HUES48 (cell line): ENCODE measurements at regions not wholly inside any gene's neighbourhood (a gene's known extent, or its start where the extent isn't known, plus 50 kb on each side); places are given as distances from the start of the nearest gene placed in this dataset.

Source experiments
- H3K27ac ChIP-seq: one replicate; pipeline ENCODE4 v1.7.0; 2013; ENCODE audit warnings: low read depth, low read length, inconsistent platforms
- H3K27me3 ChIP-seq: 2 replicates; pipeline ENCODE4 v1.6.1; 2013; ENCODE audit warnings: mild to moderate bottlenecking, low read length; ENCODE audit not compliant: control insufficient read depth, insufficient read depth
- H3K36me3 ChIP-seq: 2 replicates; pipeline ENCODE4 v1.6.1; 2013; ENCODE audit warnings: low read length; ENCODE audit not compliant: control insufficient read depth, insufficient read depth
- H3K4me1 ChIP-seq: 2 replicates; pipeline ENCODE4 v1.6.1; 2013; ENCODE audit warnings: mild to moderate bottlenecking, low read length; ENCODE audit not compliant: control insufficient read depth, insufficient read depth
- H3K4me3 ChIP-seq: 2 replicates; pipeline ENCODE4 v1.5.1; 2013; ENCODE audit warnings: mild to moderate bottlenecking, low read depth, low read length
- H3K9ac ChIP-seq: 2 replicates; pipeline ENCODE4 v1.6.1; 2013; ENCODE audit warnings: mild to moderate bottlenecking, low read depth, low read length, moderate library complexity
- H3K9me3 ChIP-seq: 2 replicates; pipeline ENCODE4 v1.6.1; 2013; ENCODE audit warnings: low read length; ENCODE audit not compliant: control insufficient read depth, insufficient read depth

GRCh38 chr6:139863346-139863745 is 488.9 kb upstream of the CITED2 start:
- H3K9ac ChIP-seq: no peak overlapping the region
- no peak overlapping the region for H3K4me3 ChIP-seq
- H3K27ac ChIP-seq: no peak overlapping the region
- H3K36me3 ChIP-seq: no peaks in the 10 kb centered on the region
- H3K9me3 ChIP-seq: no peaks in the 10 kb centered on the region
- H3K4me1 ChIP-seq: no peaks in the 10 kb centered on the region
- no peaks in the 10 kb centered on the region for H3K27me3 ChIP-seq

DNA sequence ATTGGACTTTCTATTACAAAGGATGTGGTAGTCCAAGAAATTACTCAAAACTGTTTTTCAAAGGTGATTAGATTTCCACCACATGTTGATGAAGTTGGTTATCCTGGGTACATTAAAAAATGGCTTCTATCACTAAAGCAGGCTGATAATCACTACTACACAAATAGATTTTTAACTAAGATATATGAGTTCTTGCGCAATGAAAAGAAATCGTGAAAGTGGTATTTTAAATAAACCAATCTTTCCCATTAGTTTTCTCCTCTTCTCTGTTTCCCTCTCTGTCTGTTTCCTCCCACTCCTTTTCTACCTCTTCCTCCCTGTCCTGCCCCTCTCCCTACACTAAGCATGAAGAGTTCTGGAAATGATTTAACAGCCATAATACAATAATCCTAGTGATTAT is 487.9 kb upstream of the CITED2 start:
- no peaks in the 10 kb centered on the region for H3K36me3 ChIP-seq
- H3K9me3 ChIP-seq: no peaks in the 10 kb centered on the region
- no peak overlapping the region for H3K4me3 ChIP-seq
- H3K9ac ChIP-seq: no peak overlapping the region
- H3K27ac ChIP-seq: no peak overlapping the region
- H3K27me3 ChIP-seq: no peaks in the 10 kb centered on the region
- no peaks in the 10 kb centered on the region for H3K4me1 ChIP-seq

DNA sequence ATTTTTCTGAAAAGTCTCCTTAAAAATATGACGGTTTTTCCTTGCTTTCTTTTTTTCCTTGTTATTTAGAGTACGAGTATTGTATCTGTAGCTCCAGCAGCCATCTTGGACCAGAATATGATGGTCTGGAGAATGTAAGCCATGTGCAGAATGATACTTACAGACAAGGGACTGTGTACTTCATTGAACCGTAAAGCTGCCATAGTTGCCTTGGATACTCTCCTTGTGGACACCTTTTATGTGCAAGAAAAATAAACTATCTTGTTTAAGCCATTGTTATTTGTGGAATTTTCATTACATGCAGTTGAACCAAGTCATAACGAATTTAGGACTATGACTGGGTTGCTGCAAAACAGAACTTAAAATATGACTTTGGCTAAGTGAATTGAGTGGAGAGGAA is 485.8 kb upstream of the CITED2 start:
- H3K36me3 ChIP-seq: no peaks in the 10 kb centered on the region
- H3K9ac ChIP-seq: no peak overlapping the region
- H3K27me3 ChIP-seq: no peaks in the 10 kb centered on the region
- H3K27ac ChIP-seq: no peak overlapping the region
- no peaks in the 10 kb centered on the region for H3K9me3 ChIP-seq
- peaks cover 11% of the 10 kb centered on the region; the same call in 1 of the 2 replicates for H3K4me1 ChIP-seq
- H3K4me3 ChIP-seq: no peak overlapping the region

DNA sequence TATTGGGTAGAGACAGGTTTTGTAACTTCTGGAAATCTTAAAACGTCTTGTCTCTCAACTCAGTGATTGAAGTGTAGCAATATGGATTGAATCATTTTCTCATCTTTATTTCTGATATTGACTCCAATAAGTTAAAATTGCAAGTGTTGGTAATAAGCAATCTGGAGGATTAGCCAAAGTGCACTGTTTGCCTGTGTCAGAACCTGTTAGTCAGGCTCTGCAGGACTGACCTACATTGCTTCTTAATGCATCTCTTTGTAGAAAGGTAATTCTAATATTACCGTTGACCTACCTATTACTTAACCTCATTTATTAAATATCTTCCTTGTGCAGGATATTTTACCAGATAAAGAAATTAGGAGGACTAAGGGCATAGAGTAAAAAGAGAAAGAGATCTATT is 484.0 kb upstream of the CITED2 start:
- H3K4me1 ChIP-seq: peaks cover 11% of the 10 kb centered on the region; the same call in 1 of the 2 replicates
- H3K4me3 ChIP-seq: no peak overlapping the region
- no peak overlapping the region for H3K9ac ChIP-seq
- H3K36me3 ChIP-seq: no peaks in the 10 kb centered on the region
- H3K27me3 ChIP-seq: no peaks in the 10 kb centered on the region
- no peaks in the 10 kb centered on the region for H3K9me3 ChIP-seq
- no peak overlapping the region for H3K27ac ChIP-seq

DNA sequence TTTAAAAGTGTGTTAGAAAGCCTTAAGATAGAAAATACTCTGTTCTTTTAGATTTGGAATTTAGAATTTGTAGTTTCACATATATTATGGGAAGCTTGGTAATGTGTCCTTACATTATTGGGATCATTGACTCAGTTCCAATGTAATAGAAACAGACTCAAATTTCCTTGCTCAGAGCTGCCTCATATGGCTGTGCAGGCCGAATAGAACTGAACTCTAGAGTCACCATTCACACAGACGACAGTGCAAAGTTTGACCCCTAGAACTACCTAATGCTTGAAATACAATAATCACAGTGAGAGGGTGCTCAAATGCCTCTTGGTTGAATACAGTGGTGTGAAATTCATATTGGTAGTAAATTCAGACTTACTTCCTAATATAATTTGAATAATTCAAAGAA is 482.7 kb upstream of the CITED2 start:
- Histone ChIP-seq H3K27ac (no peak overlapping the region), H3K4me3 (no peak overlapping the region), H3K36me3 (no peaks in the 10 kb centered on the region), H3K4me1 (peaks cover 11% of the 10 kb centered on the region; the same call in 1 of the 2 replicates), H3K9ac (no peak overlapping the region), H3K9me3 (no peaks in the 10 kb centered on the region), H3K27me3 (no peaks in the 10 kb centered on the region)

GRCh38 chr6:139856562-139856961 is 482.1 kb upstream of the CITED2 start:
- Histone ChIP-seq H3K27ac (no peak overlapping the region), H3K9ac (no peak overlapping the region), H3K4me3 (no peak overlapping the region), H3K4me1 (peaks cover 11% of the 10 kb centered on the region; the same call in 1 of the 2 replicates), H3K36me3 (no peaks in the 10 kb centered on the region), H3K9me3 (no peaks in the 10 kb centered on the region), H3K27me3 (no peaks in the 10 kb centered on the region)

DNA sequence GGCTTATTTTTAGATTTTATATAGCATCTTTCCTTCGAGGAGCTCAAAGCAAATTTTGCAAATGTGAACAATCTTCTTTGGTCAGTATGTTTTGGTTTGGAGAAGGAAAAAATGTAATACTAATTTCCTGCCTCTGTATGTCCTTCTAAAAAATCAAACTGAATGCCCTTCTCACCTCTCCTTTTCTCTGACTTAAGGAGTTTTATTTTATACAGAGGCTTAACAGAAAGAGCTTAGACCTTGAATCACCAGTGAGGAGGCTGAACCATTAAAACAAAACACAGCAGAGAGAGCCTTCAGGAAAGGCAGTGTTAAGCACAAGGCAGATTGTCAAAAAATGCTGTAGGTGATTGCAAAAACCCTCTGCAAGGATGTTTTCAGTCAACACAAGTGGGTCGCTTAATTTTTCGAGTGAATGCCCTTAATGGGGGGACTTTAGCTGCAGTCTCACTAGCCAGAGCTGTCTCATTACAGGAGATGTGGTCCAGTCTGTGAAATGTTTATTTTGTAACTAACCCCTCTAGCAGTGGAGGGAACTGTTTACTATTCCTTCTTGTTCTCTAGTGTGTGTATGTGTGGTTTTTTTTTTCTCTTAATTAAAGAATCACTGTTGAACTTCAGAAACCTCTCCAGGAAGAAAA is 481.3 kb upstream of the CITED2 start:
- Histone ChIP-seq H3K9me3 (no peaks in the 10 kb centered on the region), H3K4me1 (peaks cover 11% of the 10 kb centered on the region; the same call in 1 of the 2 replicates), H3K4me3 (no peak overlapping the region), H3K27me3 (no peaks in the 10 kb centered on the region), H3K36me3 (no peaks in the 10 kb centered on the region), H3K27ac (no peak overlapping the region), H3K9ac (no peak overlapping the region)

DNA sequence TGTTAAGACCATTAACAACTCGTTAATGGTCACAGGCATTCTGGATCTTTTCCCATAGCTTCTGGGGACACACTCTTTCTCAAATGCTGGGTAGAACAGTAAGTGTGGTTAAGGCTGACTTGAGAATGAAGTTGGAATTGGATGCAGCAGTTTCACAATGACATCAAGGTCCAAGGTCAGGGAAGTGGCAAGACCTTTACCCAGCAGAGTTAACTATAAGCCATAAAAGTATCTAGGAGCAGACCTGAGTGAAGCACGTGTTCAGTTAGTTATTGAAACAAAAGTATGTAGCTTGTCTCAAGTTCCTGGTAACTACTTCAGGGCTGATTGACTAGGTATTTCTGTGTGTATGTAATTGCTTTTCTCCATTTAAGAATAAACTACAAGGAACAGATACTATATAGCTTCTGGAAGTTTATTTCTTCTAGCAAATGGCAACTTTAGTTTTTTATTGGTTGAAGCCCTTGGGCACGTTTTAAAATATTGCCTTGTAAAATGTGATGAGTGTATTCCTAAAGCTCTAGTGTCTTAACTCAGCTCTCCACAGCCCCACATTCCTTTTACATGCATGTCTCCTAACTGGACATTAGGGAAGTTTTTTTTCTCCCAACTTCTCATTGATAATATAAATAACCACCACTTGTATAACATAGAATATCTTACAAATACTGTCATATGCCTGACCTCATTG is 479.0 kb upstream of the CITED2 start:
- Histone ChIP-seq H3K4me3 (no peak overlapping the region), H3K9ac (no peak overlapping the region), H3K27me3 (no peaks in the 10 kb centered on the region), H3K9me3 (no peaks in the 10 kb centered on the region), H3K36me3 (no peaks in the 10 kb centered on the region), H3K4me1 (peaks cover 11% of the 10 kb centered on the region; the same call in 1 of the 2 replicates), H3K27ac (no peak overlapping the region)

DNA sequence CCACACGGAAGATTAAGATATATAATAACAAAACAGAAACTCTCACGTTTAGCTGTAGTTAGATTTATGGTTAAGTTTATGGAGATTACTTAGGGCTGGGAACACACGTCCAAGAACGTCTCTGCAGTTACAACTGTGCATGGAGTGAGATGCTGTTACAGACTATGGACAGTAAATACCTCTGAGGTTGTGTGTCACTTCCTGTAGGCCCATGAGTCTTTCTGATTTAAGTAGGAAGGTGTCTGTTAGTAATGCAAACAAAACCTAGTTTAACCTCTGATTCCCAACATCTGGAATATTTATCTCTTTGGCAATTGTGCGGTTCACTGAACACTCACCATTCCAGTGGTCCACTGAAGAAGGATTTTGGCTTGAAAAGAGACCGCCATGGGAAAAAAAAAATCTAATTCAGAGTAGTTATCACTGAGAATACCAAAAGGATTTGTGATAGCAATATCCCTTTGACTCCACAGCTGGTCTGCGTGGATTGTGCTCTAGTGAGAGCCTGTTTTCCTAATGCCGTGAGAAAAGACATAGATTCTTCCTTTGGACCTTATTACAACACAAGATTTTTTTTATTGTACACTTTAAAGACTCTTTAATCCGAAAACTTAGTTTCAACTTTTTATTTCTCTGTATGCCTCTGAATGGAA is 478.2 kb upstream of the CITED2 start:
- no peaks in the 10 kb centered on the region for H3K36me3 ChIP-seq

GRCh38 chr6:139852067-139852466 is 477.6 kb upstream of the CITED2 start:
- Histone ChIP-seq H3K36me3 (no peaks in the 10 kb centered on the region), H3K27me3 (no peaks in the 10 kb centered on the region), H3K9ac (no peak overlapping the region), H3K9me3 (no peaks in the 10 kb centered on the region), H3K4me3 (no peak overlapping the region), H3K4me1 (peaks cover 17% of the 10 kb centered on the region; the same call in 1 of the 2 replicates), H3K27ac (no peak overlapping the region)

More for the DNA sequence above, 478.2 kb upstream of the CITED2 start:
- no peaks in the 10 kb centered on the region for H3K27me3 ChIP-seq
- no peaks in the 10 kb centered on the region for H3K9me3 ChIP-seq
- peaks cover 12% of the 10 kb centered on the region; the same call in 1 of the 2 replicates for H3K4me1 ChIP-seq
- no peak overlapping the region for H3K4me3 ChIP-seq
- no peak overlapping the region for H3K27ac ChIP-seq
- H3K9ac ChIP-seq: no peak overlapping the region

GRCh38 chr6:139851206-139851605 is 476.8 kb upstream of the CITED2 start:
- H3K36me3 ChIP-seq: no peaks in the 10 kb centered on the region
- no peak overlapping the region for H3K4me3 ChIP-seq
- H3K27me3 ChIP-seq: no peaks in the 10 kb centered on the region
- no peak overlapping the region for H3K9ac ChIP-seq
- peaks cover 20% of the 10 kb centered on the region for H3K4me1 ChIP-seq
- H3K27ac ChIP-seq: no peak overlapping the region
- no peaks in the 10 kb centered on the region for H3K9me3 ChIP-seq
